ENCODE measurements at regions not wholly inside any gene's neighbourhood (a gene's known extent, or its start where the extent isn't known, plus 50 kb on each side); places are given as distances from the start of the nearest gene placed in this dataset.

GRCh38 chr2:146265656-146266055 is 1579.2 kb upstream of the ACVR2A start:
- no peak for ATAC-seq
- intact Hi-C loops (cut with DNase I, micrococcal nuclease): no loop called here
- DNase-seq: no peak

GRCh38 chr2:146262606-146263005 is 1582.2 kb upstream of the ACVR2A start:
- no peak for ATAC-seq
- intact Hi-C loops (cut with DNase I, micrococcal nuclease): no loop called here
- DNase-seq: no peak

DNA sequence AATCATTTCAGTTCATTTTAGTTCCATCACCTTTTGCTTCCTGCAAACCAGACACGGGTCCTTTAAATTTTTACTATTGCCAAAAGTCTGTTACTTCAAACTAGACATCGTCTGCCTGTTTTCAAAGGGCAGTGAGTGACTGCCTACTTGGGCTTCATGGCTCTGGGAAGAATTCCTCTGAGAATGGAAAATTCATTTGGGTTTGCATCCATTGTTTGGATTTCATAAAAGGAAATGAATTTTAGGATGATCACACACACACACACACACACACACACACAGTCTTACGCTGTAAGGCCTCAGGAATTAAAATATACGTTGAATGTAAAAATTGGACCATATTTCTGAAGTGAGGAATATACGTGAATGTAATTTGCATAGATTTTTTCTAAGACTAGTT is 1584.3 kb upstream of the ACVR2A start:
- ATAC-seq: no peak
- no peak for DNase-seq
- intact Hi-C loops (cut with DNase I, micrococcal nuclease): no loop called here

DNA sequence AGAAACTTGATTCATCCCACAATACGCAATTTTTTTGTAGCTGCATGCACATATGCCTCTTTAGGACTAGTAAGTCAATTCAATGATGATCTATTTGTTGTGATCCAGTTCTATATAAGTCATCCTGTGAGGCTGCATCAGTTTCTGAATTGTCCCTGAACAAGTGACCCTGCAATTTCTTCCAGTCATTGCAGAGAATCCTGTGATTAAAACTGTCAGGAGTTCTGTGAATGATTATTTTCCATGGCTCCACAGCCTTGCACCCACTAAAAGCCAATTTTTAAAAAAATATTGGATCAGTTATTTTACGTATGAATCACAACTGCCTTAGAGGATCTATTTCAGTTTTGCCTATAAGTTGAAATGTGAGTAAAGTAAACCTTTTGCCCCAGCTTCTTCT is 1585.0 kb upstream of the ACVR2A start:
- ATAC-seq (no peak), DNase-seq (no peak)
- intact Hi-C loops (cut with DNase I, micrococcal nuclease): no loop called here

DNA sequence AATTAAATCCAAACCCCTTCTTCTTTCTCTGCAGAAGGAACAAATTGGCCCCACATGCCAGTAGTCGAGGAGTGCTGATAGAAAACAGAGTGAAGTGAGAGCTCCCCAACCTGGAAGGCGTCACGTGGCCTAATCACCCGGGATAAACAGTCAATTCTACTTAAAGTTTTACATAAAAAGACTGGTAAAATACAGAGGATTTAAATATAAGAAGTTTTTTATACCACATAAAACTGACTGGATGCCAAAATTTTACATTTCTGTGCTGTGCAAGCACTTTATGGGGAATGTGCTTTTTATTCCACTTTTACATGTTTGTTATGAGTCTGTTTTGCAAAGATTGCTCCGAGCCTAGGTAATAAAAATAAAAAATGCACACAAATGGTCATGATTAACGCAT is 1586.8 kb upstream of the ACVR2A start:
- no peak for DNase-seq
- ATAC-seq: no peak
- intact Hi-C loops (cut with DNase I, micrococcal nuclease): no loop called here

GRCh38 chr2:146252119-146252518 is 1592.7 kb upstream of the ACVR2A start:
- ATAC-seq: no peak
- DNase-seq: no peak
- intact Hi-C loops (cut with DNase I, micrococcal nuclease): no loop called here

GRCh38 chr2:146251328-146251727 is 1593.5 kb upstream of the ACVR2A start:
- ATAC-seq (no peak), DNase-seq (no peak)
- intact Hi-C loops (cut with DNase I, micrococcal nuclease): no loop called here

- DNase-seq: no peak
- no peak for ATAC-seq
- intact Hi-C loops (cut with DNase I, micrococcal nuclease): no loop called here
Observed at GRCh38 chr2:146246736-146247523, 1597.9 kb upstream of the ACVR2A start.

GRCh38 chr2:146246002-146246735 is 1598.7 kb upstream of the ACVR2A start:
- no peak for DNase-seq
- ATAC-seq: no peak
- intact Hi-C loops (cut with DNase I, micrococcal nuclease): no loop called here

GRCh38 chr2:146244830-146245229 is 1600.0 kb upstream of the ACVR2A start:
- ATAC-seq: no peak
- intact Hi-C loops (cut with DNase I, micrococcal nuclease): no loop called here
- DNase-seq: no peak

- DNase-seq (no peak), ATAC-seq (no peak)
- intact Hi-C loops (cut with DNase I, micrococcal nuclease): no loop called here
Observed at GRCh38 chr2:146244131-146244530, 1600.7 kb upstream of the ACVR2A start.

DNA sequence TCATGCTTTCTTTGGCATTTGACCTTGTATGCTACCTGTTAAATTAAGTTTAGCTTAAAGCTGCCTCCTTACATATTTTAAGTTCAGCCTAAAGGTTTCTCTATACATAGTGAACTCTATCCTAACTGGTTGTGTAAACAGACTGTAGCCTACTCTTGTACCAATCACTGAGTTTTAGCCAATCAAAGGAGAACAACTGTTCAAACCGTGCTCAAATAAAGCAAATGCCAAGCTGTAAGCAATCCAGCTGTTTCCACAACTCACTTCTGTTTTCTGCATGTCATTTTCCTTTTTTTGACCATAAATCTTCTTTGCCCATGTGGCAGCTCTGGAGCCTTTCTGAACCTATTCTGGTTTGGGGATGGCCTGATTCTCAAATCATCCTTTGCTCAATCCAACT is 1603.8 kb upstream of the ACVR2A start:
- intact Hi-C loops (cut with DNase I, micrococcal nuclease): no loop called here
- DNase-seq (no peak), ATAC-seq (no peak)

GRCh38 chr2:146240391-146240790 is 1604.4 kb upstream of the ACVR2A start:
- ATAC-seq (peak; percentile 63), DNase-seq (peak in 1 of 2 donors; percentile 5)
- intact Hi-C loops (cut with DNase I, micrococcal nuclease): no loop called here

- ATAC-seq (no peak), DNase-seq (no peak)
- intact Hi-C loops (cut with DNase I, micrococcal nuclease): no loop called here
Observed at GRCh38 chr2:146239392-146240135, 1605.3 kb upstream of the ACVR2A start.

GRCh38 chr2:146238254-146238966 is 1606.4 kb upstream of the ACVR2A start:
- no peak for ATAC-seq
- no peak for DNase-seq
- intact Hi-C loops (cut with DNase I, micrococcal nuclease): no loop called here

- ATAC-seq (no peak), DNase-seq (no peak)
- intact Hi-C loops (cut with DNase I, micrococcal nuclease): no loop called here
Observed at GRCh38 chr2:146235158-146235557, 1609.7 kb upstream of the ACVR2A start.

DNA sequence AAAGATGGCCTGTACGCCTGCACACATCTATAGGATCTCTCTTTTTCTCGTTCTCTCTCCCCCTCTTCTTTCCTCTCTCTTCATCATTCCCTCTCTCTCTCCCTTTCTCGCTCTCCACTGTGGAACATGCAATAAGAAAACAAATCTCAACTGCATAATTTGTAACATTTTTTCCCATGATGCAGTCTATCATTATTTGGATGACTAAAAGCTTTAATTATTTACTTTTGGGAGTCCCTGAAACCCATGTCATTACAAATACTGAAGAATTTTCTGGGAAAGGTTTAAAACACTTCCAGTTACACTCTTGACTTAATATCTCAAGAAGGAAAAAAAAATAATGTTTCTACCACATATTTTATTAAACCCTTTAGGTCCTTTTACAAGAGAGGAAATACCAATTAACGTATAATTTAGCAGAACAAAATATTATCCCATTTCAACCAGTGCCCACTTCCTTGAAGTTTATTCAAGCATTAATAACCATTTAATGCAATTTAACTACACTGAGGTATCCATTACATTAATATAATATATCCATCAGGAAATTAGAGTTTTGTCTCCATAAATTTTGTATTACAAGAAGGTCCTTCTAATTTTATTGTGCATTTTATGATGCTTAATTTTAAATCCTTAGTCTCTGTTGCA is 1615.2 kb upstream of the ACVR2A start:
- ATAC-seq (no peak), DNase-seq (no peak)
- intact Hi-C loops (cut with DNase I, micrococcal nuclease): no loop called here

GRCh38 chr2:146228466-146229058 is 1616.3 kb upstream of the ACVR2A start:
- intact Hi-C loops (cut with DNase I, micrococcal nuclease): no loop called here
- no peak for ATAC-seq
- DNase-seq: no peak

DNA sequence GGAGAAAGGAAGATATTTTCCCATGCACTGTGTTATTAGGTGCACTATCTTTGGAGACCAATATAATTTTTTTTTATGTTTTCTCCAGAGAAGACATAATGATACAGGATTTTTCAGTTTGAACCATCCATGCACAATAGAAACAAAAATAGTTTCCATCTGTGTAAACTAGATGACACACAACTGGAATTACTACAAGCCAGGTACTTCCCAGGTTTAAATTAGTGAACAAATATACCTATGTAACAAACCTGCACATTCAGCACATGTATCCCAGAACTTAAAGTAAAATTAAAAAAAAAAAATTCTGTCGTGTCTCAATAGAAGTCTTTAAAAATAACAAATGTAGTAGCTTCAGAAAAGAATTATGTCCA is 1616.8 kb upstream of the ACVR2A start:
- intact Hi-C loops (cut with DNase I, micrococcal nuclease): no loop called here
- DNase-seq (no peak), ATAC-seq (no peak)

All from left colon (tissue), 2 donors.